ENCODE measurements at regions not wholly inside any gene's neighbourhood (a gene's known extent, or its start where the extent isn't known, plus 50 kb on each side); places are given as distances from the start of the nearest gene placed in this dataset.

DNA sequence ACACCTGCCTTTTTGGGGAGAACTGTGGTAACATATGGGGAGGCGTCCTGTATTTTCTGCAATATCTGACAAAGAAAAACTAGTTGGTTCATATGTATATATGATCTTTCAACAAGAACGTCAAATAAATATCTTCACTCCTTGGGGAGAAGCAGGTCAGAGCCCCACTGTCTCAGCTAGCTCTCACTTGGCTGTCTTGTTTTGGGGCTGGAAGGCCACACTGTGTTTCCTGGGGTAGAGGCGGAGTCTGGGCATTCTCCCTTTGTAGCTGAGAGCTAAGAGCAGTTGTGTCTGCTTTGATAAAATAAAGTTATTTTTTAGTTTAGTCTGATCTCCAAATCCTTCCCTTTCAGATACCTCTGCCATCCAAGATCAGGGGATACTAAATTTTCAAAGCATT, 83.9 kb upstream of the IGFBP3 start:
- ATAC-seq (ENCODE audit: poor library complexity) (no peak), DNase-seq (no peak)
- intact Hi-C loops (cut with DNase I), result no loop called here

DNA sequence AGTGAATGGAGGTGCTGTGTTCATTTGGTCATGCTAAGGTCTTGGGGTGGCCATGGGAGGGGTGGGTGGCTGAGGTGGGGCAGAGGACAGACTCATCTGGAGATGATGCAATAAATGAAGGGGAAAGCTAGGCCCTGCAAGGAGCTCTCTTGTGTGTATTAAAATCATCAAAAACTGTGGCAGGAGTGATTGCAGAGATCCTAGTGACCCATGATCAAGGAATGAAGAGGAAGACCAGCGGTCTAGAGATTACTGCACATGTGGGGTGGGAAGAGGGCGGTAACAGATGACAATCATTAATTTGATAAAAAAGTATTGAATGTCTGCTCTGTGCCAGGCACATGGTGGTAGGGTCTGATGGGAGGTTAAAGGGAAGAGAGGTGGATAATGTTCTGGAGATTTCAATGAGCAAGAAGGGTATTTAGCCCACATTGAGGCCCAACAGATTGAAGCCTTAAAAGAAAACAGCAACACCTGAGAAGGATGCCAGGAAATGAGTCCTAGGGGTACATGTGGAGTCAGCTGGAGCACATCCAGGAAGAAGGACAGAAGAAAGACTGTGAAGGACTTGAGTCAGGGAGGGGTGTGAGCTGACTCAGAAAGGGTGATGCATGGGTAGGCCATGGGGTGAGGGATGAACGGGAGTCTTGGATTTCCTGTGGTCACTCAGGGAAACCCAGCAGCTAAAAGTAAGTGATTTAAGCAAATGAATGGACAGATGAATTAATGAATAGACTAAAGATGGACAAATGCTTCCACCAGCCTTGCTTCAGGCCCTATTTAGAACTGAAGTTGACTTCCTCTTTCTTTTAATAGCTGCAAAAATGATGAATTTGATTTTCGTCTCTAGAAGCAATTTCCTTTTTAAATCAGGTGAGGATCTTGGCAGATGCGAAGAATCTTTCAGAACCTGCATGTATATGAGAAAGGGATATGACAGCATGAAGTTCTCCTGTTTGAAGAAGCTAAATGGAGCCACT, 83.1 kb upstream of the IGFBP3 start:
- intact Hi-C loops (cut with DNase I), result no loop called here
- ATAC-seq (ENCODE audit: poor library complexity) (no peak), DNase-seq (no peak)

DNA sequence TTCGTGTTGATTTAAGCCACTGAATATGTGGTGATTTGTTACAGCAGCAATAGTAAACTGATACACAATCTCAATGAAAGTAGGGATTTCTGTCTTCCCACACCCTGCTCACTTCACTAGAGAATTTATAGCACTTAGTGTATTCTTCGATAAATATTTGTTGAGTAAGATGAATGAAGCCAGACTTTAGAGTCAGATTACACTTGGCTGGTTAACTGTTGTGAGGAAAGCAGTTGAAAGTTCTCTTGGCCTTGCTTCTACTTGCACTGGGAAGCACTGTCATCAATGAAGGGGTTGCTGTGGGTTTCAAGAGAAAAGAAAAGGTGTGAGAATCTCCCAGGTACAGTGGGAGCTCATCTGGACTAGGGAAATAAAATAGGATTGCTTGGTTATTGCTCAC, 82.1 kb upstream of the IGFBP3 start:
- DNase-seq (no peak), ATAC-seq (ENCODE audit: poor library complexity) (no peak)
- intact Hi-C loops (cut with DNase I), result no loop called here

DNA sequence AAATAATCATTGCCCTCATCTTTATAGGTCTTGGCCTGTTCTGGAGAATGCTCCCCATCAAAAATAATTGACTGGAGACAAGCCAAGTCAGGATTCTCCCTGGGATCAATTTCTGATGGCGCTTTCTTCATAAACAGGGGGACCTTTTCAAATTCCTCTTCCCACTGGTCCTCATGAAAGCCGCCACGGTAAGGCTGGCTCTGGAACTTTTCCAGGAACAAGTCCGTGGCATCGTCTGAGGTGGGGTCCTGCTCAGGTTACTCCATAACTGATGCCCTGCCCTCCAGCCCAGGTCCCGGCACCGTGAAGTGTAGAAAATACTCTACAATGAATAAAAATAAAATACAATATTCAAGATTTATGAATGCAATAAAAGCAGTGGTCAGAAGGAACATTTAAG, 79.4 kb upstream of the IGFBP3 start:
- intact Hi-C loops (cut with DNase I), result no loop called here
- DNase-seq (no peak), ATAC-seq (ENCODE audit: poor library complexity) (no peak)

DNA sequence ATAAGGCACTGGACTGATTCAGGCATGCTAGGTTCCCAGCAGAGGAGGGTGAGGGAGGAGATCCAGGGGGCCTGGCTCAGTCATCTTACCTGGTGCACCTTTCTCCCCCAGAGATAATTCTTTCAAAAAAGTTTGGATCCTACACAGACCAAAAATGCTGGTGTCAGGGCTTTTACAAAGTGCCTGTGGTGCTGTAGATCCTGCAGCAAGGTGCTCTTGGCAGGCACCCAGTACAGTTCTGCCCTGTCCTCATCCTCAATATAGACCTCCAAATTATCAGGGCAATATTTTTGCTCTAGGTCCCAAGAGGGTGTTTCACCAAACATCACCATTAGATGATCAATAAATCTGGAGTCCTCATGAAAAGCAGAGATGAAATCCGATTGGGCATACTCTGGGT, 78.5 kb upstream of the IGFBP3 start:
- intact Hi-C loops (cut with DNase I), result no loop called here
- no peak for ATAC-seq (ENCODE audit: poor library complexity)

GRCh38 chr7:45998506-45998905, 77.4 kb upstream of the IGFBP3 start:
- intact Hi-C loops (cut with DNase I), result no loop called here
- no peak for DNase-seq
- ATAC-seq (ENCODE audit: poor library complexity), result no peak

More for the DNA sequence above, 78.5 kb upstream of the IGFBP3 start:
- no peak for DNase-seq

- DNase-seq, result no peak
- intact Hi-C loops (cut with DNase I), result no loop called here
- no peak for ATAC-seq (ENCODE audit: poor library complexity)
Observed at GRCh38 chr7:45993621-45994020, 72.5 kb upstream of the IGFBP3 start.

DNA sequence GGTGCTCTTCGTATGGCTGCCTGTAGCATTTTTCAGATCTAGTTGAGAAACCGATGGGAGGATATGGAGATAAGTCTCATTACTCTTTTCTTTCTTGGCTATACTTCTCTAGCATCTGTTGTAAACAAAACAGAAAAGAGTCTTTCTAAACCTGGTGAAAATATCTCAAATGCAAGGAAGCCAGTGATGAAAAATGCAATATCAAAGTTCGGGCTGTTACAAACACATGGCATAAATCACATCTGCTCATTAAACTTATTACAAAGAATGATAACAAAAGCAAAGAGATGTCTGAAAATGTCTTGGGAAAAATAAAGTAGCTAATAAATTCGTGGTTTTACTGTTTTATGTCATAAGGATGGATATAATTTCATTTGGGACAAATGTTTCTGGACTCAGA, 71.8 kb upstream of the IGFBP3 start:
- intact Hi-C loops (cut with DNase I), result no loop called here
- no peak for DNase-seq
- ATAC-seq (ENCODE audit: poor library complexity), result no peak

- intact Hi-C loops (cut with DNase I), result no loop called here
- ATAC-seq (ENCODE audit: poor library complexity), result no peak
- DNase-seq, result no peak
Observed at GRCh38 chr7:45990276-45990675, 69.2 kb upstream of the IGFBP3 start.

DNA sequence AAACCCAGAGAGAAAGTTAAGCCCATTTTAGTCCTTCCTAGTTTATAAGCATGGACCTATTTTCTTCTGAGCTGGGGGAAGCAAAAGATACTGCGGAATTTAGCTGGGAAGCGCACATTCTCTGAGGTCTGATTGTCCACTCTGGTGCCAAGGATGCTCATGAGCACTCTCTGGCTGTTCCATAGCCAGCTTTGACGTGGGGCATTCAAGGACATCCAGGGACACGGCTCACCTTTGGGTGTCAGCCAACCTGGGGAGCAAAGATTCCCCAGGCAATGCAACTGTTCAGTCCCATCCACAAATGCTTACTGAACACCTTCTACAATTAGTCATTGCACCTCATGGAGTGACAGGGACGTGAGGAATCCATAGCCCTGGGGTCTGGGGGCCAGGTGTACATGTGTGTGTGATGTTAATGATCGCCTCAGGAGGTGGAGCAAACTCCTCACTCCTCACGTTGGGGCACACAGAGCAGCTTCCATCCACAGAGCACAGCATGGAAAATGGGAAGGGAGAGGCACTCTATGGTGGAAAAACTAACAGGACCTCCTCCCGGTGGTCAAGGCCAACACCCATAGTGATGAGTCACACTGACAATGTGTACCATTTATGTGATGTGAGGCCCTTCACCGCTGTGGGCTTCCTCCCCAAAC, 67.5 kb upstream of the IGFBP3 start:
- ATAC-seq (ENCODE audit: poor library complexity), result no peak
- DNase-seq, result no peak
- intact Hi-C loops (cut with DNase I), result no loop called here

- ATAC-seq (ENCODE audit: poor library complexity), result peak; percentile 25
- intact Hi-C loops (cut with DNase I), result no loop called here
- DNase-seq, result no peak
Observed at GRCh38 chr7:45987521-45988290, 66.6 kb upstream of the IGFBP3 start.

GRCh38 chr7:45986355-45987298, 65.6 kb upstream of the IGFBP3 start:
- ATAC-seq (ENCODE audit: poor library complexity) (no peak), DNase-seq (no peak)
- intact Hi-C loops (cut with DNase I), result no loop called here

GRCh38 chr7:45985902-45986301, 64.8 kb upstream of the IGFBP3 start:
- ATAC-seq (ENCODE audit: poor library complexity) (no peak), DNase-seq (no peak)
- intact Hi-C loops (cut with DNase I), result no loop called here

DNA sequence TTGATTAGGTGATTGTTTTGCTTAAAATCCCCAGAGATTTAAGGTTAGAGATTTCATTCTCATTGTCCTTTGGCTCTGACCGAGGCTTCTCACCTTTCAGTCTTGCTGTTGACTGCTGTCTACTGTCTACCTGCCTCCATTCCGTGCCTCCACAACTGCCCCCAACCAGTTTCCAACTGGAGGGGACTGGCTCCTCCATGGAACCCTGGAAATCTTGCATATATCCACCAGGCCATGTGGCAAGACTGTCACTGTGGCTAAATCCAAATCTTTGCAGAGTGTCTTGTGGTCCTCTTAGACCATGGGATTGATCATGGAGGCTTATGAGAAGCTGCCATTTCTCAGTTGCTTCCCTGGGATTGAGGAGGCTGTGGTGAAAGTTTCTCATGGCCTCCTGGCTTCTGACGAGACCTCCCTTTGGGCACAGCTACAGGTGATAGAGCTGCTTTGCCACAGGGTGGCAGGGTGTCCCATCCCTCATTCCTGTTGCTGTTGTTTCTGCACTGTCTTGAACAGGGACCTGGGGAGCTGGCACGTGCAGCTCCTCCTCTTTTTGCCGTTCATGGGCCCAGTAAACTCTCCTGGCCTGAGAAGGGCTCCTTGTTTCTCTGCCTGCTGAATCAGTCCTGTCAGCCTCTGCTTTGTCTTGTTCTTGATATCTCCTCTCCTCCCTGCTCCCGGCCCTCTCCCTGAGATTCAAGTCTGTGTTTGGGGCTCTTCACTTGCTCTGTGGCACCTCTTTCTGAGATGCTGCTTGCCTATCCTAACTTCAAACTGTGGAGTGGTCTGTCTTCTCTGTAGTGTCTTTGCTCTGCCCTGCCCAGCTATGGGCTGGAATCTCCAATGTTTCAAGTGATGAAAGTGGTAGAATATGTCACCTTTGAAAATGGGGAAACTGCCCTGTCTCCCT, 63.6 kb upstream of the IGFBP3 start:
- ATAC-seq (ENCODE audit: poor library complexity) (peak; percentile 57), DNase-seq (no peak)
- intact Hi-C loops (cut with DNase I), result no loop called here

DNA sequence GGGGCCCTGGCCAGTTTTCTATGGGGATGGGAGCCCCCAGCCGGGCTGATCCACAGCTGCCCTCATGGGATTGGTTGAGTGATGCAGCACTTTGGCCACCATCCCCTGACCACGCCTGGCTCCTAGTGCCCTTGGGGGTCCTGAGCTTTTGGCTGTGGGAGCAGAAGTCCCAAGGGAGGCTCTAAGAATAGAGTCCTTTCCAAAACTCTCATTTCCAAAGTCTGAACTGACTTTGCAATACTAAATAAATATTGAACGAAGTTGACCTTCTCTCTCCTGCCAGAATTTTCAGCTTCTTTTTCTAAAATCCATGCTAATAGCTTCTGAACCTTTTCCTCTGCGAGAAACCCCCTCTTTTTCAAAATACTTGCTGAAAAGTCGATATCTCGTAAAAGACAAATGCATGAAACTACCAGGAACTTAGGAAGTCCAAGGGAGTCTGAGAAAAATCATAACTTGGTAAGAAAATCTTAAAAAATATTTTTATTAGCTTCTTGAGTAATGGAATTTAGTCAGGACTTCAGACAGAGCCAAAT, 62.7 kb upstream of the IGFBP3 start:
- ATAC-seq (ENCODE audit: poor library complexity) (peak; percentile 19), DNase-seq (no peak)
- intact Hi-C loops (cut with DNase I), result no loop called here

GRCh38 chr7:45982907-45983719, 62.0 kb upstream of the IGFBP3 start:
- ATAC-seq (ENCODE audit: poor library complexity) (no peak), DNase-seq (no peak)
- intact Hi-C loops (cut with DNase I), result no loop called here
